CD4-positive, alpha-beta T cell treated with Interleukin-17A for 1 hour (primary cell): ENCODE measurements at regions not wholly inside any gene's neighbourhood (a gene's known extent, or its start where the extent isn't known, plus 50 kb on each side); places are given as distances from the start of the nearest gene placed in this dataset.
"Not testable (repeated sequence)": the region's sequence is repeated elsewhere in the genome, so short reads cannot be mapped to it uniquely, and the experiment has no call there.

Experiments
- DNase-seq: peaks from one replicate; pipeline ENCODE4 v3.0.0-alpha.2; 2020

DNA sequence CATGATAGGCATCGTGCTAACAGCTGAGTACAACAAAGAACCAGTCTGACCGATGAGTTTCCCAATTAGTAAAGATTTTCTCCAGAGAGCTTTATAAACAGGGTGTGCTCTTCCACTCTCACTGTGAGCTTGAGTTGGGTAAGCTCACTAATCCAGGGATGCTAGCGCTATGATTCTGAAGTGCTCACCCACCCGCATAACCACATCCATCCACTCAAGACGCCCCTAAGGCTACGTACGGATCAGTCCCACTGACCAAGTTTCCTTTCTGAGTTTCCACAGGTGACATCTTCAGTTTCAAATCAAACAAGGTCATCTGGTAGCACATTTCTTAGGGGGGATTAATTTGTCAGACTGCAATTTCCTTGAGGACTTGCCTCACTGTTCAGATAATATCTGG lies 141.1 kb upstream of the ABI3BP start:
- no peak for DNase-seq

DNA sequence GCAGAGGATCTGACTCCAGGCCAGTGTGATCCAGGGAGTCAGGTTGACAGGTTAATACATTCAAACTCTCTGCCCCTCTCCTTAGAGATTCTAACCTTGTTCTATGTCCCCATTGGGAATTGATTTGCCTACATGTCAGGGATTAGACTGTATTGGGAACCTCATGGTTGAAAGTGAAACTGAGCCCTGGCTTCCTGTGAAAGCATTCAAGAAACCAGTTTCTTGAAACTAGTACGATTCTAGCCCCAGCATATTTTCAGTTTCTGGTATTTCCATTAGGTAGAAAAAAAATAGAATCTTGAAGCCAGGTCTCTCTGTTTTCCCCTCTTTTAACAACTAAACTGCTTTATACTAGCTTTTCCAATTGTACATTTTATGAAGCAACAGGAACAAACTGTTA lies 140.4 kb upstream of the ABI3BP start:
- DNase-seq = no peak

DNA sequence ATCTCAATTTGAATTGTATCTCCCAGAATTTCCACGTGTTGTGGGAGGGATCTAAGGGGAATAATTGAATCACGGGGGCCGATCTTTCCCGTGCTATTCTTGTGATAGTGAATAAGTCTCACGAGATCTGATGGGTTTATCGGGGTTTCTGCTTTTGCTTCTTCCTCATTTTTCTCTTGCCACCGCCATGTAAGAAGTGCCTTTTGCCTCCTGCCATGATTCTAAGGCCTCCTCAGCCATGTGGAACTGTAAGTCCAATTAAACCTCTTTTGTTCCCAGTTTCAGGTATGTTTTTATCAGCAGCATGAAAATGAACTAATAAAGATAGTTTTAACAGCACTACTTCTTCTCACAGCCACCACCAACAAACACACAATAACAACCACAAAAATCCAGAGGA lies 140.0 kb upstream of the ABI3BP start:
- DNase-seq = not testable (repeated sequence)

DNA sequence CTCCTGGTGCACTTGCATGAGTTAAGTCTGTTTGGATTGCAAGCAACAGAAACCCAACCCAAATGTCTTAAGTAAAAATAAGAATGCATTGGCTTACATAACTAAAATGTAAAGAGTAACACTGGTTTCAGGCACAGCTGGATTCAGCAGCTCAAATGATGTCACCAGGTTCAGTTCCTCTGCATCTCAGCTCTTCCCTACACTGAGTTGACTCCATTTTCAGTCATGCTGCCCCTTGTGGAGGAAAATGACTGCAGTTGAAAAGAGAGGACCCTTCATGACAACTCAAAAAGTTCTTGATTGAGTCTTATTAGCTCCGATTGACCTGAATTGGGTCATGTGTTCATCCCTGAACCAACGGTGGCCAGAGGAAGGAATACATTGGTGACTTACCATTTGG lies 138.5 kb upstream of the ABI3BP start:
- DNase-seq = no peak

DNA sequence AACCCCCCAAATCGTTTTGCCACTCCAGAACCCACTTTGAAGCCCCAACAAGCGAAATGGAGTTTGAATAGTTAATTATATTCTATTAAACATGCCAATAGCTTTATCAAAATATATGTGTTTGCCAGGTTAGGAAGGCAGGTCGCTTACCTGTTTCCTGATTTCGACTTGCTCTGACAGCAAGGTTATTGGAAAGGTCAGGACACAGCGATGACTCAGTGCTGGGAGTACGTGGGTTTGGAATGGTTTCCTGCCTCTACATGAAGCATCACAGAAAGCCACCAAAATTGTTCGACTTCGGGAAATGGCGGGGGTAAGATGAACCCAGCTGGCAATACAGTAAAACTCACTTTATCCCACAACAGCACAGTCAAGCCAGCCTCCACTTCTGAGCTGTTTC lies 135.6 kb upstream of the ABI3BP start:
- no peak for DNase-seq

DNA sequence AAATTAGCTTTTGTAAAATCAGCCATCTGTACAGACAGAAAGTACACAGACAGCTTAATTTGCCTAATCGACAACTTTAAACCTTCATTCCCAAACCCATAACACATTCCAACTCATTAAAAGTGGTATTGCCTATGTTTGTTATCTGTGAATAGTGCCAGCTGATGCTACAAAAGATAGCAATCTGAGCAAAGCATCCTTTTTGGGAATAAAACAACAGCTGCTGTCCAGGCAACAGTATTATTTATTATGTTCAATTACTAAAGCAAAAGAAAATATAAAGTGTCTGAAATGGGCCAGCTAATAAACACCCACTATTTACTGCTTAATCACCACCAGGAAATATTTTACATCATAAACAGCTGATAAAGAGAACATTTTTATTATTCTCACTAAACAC lies 134.8 kb upstream of the ABI3BP start:
- no peak for DNase-seq

DNA sequence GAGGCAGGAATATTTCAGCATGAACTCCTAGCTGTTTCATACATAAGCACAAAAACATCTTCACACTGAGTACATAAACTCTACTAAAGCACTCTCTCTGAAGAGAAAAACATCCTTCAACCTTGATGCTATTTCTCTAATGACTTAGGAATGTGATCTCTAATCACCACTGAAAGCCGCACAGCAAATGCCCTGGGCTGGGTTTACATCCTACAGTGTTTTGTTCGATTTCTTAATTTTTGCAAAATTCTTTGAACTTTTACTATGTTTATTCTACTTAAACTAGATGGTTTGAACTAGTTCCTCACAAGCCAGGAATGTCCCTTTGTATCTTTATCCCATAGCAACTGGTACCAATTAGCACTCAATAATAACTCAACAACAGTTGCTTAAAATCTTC lies 130.9 kb upstream of the ABI3BP start:
- DNase-seq = no peak

DNA sequence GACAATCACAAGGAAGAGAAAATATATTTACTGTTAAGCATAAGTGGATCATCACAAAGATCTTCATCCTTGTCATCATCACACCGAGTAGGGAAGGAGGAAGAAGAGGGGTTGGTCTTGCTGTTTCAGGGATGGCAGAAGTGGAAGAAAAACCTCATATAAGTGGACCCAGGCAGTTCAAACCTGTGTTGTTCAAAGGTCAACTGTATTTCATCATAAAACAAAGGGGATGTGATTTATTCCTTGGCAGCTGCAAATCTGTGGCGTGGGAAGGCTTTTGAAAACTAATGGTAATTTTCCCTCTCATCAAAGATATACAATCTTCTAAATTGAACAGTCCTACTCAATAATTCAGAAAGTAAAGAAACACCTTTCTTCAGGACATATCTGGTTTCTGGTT lies 129.9 kb upstream of the ABI3BP start:
- no peak for DNase-seq

DNA sequence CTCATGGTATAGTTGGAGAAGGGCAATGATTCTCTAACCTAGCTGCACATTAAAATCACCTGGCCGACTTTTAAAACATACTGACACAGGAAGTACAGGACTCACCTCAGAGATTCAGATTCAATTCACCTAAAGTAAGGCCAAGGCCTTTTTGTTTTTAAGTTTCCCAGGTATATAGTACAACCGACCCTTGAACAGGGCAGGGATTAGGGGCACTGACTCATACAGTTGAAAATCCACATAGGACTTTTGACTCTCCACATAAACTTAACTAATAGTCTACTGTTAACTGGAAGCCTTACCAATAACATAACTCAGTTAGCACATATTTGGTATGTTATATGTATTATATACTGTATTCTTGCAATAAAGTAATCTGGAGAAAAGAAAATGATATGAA lies 129.5 kb upstream of the ABI3BP start:
- DNase-seq = no peak

DNA sequence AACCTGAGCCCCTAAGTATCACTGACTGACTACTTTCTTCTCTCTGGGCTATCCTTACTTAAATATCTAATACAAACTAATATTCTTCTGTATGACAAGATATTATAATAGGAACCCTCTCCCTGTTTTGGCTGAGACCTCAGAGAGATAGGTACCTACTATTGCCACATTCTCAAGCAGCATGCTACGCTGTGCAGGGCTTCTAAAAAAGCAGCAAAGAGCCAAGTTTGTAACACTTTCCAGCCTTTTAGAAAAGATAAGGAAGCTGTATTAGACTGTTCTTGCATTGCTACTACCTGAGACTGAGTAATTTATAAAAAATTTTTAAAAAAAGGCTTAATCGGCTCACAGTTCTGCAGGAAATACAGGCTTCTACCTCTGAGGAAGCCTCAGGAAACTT lies 126.8 kb upstream of the ABI3BP start:
- no peak for DNase-seq

DNA sequence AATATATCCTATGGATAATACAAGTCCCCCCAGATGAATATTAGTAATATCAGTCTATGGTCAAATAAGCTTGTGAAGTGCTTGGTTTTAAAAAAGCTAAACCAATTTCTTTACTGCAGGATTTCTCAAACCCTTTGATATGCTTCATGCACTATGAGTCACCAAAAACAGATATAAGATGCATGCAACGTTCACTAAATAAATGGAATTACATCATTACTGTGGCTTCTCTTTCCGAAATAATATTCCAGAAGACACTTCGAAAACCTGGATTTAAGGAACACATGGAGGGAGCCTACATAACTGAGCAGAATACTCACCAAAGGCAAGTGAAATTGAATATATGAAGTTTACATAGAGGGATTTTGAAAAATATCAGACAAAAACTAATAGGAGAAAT lies 126.3 kb upstream of the ABI3BP start:
- no peak for DNase-seq

DNA sequence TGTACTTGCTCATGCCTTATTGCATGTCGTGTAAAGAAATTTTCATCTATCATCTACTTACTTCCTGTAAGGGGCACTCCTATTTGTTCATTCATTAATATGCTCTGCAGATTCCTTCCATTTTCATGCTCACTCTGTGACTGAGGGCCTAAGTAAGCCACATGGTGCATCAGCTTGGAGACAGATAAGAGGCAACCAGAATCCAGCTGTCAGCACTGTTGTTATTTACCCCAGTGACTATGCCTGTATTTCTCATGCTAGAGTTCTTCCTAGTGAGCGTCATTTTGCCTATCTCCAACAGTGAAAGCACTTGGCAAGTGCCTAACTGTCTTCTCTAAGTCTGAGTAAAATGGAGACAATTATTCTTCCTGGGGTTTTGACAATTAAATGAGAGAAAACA lies 124.8 kb upstream of the ABI3BP start:
- no peak for DNase-seq

DNA sequence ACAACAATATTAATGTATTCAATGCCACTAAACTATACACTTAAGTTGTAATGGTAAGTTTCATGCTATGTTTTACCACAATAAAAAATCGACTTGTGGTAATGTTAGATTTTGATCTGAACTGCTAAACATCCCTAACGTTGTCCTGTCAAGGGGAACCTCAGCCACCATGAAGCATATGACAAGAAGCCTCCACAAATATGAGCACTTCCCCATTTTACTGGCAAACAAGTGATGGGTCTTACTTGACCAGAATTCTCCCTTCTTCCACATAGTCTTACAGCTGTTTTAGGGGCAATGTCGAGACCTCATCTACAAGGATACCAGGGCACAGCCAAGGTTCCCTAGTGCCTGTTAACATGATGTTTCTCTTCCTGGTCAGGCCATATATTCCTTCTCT lies 124.2 kb upstream of the ABI3BP start:
- DNase-seq = no peak

DNA sequence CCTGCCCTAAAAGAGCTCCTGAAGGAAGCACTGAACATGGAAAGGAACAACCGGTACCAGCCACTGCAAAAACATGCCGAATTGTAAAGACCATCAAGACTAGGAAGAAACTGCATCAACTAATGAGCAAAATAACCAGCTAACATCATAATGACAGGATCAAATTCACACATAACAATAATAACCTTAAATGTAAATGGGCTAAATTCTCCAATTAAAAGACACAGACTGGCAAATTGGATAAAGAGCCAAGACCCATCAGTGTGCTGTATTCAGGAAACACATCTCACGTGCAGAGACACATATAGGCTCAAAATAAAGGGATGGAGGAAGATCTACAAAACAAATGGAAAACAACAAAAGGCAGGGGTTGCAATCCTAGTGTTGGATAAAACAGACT lies 117.1 kb upstream of the ABI3BP start:
- not testable (repeated sequence) for DNase-seq

DNA sequence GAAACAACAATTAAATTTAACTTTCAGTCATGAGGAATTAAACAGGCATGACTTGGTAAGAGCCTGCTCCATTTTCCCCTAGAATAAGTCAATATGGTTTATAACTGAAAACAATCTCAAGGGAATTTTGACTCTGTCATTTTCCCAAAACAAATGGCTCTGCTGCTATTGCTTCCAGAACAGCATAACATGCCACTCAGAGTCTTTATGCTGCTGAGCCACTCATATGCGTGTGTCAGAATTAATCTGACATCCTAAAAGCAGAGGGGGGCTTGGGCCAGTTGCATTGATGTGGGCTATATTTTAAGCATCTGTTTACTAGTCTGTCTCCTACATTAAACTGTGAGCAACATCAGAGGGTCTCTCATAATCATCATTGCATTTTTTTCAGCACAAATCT lies 111.1 kb upstream of the ABI3BP start:
- DNase-seq = no peak

DNA sequence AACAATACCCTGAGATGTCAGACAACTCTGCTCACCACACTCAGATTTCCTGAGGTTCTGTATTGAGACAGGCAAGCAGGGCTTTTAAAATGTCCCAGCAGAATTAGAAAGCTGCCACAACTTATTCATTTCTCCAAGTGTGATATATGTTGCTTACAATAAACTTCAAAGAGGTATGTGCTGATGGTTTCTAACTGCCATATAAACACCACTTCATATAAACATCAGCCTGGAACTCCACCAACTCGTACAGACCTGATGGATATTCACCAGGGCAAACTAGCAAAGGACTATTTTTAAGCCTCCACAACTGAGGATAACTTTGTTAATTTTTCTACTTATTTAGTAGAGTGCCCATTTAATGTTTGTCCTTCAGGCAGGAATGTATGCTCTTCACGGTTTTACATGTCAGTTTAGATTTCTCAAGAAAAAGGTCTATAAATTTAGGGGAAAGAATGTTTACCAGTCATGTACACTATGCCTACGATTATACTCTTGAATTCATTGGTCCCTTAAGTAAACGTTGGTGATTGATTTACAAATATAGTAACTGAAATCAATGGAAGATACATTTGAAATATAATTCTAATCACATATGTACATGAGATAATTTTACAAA lies 109.6 kb upstream of the ABI3BP start:
- no peak for DNase-seq

DNA sequence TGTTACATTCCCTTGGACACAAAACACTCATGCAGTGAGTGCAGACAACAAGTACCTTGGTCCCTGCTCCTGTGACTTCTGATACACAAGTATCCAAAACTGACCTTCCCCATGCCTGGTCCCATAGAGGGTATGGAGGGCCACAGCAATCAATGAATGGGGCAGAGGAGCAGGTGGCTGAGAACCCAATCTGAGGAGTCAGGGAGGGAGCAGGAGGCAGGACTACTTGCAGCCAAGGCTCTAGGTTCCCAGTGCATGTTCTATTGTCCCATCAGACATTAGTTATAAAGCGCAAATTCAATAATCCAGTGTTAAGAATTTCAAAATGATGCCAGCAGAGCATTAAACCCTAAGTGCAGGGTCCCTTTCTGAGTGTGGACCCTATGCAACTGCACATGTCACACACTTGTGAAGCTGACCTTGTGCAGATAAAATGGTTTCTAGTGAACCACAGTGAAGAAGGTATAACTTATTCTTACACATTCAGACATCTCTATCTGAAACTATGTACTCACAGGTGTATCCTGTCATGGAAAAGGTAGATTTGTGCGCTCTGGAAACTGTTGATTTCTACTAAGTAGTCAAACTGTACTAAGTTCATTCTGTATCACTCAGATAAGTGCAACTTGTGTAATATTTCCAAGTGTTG lies 107.3 kb upstream of the ABI3BP start:
- DNase-seq = no peak

DNA sequence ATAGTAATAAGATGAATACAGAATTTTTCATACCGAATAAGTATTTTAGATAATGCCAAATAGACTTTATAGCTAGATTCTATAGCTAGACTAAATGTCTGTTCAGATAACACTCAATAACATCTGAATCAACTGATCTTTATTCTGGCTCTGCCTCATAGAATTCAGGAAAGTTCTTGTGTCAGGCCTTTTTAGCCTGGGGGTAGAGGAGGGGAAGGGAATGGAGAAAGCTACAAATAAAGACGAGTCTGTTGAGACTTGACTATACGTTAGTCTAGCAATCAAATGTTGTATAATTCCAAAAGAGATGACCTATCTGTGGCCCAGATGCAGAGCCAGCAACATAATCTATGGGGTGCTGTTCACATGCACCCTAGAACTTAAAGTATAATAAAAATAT lies 106.6 kb upstream of the ABI3BP start:
- no peak for DNase-seq

DNA sequence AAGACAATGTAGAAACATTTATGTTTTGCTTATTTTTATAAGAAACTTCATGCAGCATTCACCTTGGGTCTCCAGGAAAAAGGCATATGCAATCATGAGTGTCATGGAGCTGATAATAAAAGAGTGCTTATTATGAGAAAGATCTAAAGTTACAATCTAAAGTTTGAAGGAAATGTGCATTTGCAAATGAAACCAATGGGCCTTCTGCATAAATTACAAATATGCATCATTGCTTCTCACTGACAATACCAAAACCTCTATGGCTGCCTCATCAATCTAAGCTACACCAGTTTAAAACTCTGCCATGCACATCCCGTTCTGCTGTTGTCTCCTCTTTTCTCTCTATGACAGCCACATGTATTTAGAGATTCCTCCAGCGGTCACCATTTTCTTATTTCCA lies 103.2 kb upstream of the ABI3BP start:
- DNase-seq = no peak

DNA sequence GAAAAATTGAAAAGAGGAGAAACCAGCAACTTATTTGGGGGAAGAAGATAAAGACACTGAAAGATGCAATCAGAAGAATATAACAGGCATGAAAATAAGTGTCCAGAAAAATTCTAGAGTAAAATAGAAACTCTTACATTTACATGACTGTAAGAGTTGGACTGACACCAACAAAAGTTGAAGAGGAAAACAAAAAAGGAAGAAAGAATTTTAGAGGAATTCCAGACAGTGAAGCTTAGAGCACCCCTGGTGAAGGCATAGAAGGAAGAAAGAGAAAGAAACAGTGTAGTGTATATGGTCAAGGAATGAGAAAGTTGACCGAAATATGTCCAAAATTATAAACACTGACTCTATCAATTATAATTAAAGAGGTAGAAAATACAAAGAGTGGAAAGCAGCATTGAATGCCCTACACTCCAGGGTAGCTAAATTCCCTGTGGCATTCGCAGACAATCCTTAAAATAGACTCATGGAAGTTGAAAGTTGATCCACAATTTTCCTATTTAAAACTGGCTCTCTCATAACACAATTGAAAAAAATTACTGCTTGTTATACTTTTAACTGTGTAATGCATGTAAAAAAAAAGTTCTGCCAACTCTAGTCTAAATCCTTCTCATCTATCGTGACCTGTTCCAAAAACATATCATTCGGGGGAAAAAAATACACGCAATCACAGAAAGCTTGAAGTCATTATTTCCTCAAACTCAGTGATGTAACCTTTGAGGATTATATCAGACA lies 102.6 kb upstream of the ABI3BP start:
- no peak for DNase-seq

DNA sequence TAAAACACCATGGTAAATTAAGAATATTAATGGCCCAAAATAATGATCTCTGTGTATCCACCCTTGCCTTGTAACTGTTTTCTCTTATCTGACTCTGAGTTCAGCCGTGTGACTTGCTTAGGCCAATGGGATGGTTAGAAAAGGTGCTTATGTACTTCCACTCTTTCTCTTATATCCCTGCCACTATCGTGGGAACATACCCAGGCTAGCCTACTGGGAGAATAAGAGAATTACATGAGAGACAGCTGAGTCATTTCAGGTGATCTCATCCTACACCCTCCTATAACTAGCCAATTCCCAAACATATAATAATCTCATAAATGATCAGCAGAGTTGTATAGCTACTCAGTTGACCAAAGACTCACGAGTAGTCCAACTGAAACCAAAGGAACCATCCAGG lies 98.3 kb upstream of the ABI3BP start:
- DNase-seq = no peak

DNA sequence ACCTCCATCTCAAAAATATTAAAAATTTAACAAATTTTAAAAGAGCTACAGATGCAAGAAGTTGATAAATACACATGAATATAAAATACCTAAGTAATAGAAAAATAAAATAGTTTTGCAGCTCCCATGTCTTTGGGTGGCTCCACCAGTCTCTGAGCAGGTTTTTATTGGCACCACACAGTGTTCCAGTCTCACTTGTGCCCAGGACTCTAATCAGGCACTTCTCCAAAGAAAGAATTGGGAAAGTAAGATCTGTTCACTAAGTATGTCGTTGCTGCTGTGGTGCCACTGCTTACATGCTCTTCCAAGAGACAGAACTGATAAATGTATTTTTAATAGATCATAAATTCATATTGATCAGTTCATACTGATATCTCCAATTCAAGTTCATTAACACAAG lies 92.5 kb upstream of the ABI3BP start:
- DNase-seq = no peak

DNA sequence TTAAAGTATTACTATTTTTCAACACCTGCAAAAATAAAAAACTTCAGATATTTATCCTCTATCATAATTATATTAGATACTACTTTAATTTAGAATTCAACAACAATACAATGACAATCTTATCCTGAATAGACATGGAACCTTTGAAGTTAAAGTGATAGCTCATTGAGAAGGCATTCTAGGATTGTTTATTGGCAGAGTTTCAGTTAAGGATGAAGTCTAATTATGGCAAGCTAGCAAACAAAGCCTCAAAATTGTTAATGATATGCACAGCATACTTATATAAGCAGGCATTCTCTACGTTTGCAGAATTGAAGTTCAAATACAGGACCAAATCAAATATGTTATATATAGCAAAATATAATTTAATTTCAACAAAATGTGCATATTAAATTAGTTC lies 91.2 kb upstream of the ABI3BP start:
- no peak for DNase-seq

DNA sequence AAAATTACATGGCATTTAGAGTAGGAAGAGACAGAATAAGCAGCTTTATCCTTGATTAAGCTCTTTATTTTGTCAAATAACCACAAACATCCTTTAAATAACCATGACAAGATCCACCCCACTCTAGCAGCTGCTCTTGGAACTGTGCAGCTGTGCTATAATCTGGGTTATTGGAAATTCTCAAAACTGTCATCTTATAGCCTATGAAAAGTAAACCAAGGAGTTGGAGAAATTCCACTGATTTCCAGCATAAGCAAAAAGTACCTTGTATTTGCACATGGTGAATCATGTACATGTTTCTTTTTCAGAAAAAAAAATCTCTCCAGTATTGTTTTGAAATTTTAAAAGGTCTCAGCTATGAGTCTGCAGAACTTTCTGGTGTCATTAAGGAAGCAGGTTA lies 88.8 kb upstream of the ABI3BP start:
- no peak for DNase-seq

DNA sequence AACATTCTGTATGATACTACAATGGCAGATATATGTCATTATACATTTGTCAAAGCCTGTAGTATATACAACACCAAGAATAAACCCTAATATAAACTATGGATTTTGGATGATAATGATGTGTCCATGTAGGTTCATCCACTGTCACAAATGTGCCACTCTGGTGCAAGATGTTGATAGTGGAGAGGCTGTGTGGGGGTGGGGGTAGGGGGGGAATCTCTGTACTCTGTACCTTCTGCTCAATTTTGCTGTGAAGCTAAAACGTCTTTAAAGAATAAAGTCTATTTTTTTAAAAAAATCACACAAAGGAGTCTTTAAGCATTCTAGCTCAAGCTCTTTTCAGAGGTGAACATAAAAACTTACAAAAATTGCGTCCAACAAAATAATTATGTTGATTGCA lies 88.2 kb upstream of the ABI3BP start:
- no peak for DNase-seq
